ENCODE measurements at regions not wholly inside any gene's neighbourhood (a gene's known extent, or its start where the extent isn't known, plus 50 kb on each side); places are given as distances from the start of the nearest gene placed in this dataset.

DNA sequence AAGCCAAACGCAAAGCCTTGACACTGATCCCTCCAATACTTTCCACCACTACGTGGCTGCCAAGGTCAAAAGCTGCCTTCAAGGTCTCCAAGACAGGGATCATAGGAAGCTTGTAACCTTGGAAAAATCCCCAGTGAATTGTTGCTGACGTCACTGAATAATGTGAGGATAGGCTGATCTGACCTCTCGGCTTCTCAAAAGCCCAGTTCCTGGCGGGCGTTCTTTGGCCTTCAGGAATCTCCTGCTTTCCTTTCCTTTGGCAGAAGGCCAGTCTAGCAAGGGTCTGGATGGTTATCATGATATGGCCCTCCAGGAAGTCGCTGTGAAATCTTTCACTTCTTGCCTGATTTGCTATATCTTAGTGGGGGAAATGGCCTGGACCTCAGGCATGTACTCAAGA is 61.4 kb upstream of the TNFAIP3 start:
- 92% methylated on average over 7 of the region's 7 CpGs; no CpG with 5 or more reads in 1 of the 2 experiments for WGBS, 2 experiments (ENCODE audit: extremely low coverage in 1 of 2, insufficient coverage in 1 of 2, insufficient read length in 1 of 2, insufficient replicate concordance in 2 of 2, low coverage in 1 of 2, low lambda C conversion rate in 2 of 2, missing lambda C conversion rate in 1 of 2)
- H3K56ac ChIP-seq (replicated peaks; ENCODE audit: insufficient read length, low read depth, low read length) = no peak overlapping the region
- no peaks in the 10 kb centered on the region for H3K79me2 ChIP-seq (ENCODE audit: control insufficient read depth in 1 of 2, insufficient read depth in 2 of 2, low read length in 2 of 2)
- no peaks in the 10 kb centered on the region for H3K36me3 ChIP-seq (ENCODE audit: control insufficient read depth in 2 of 4, insufficient read depth in 4 of 4, low read length in 3 of 4)
- no peak overlapping the region for H3K18ac ChIP-seq (ENCODE audit: extremely low read depth, low read length)
- H3K4ac ChIP-seq (replicated peaks; ENCODE audit: insufficient read length, low read depth, low read length) = no peak overlapping the region
- no peak overlapping the region for H2BK20ac ChIP-seq (ENCODE audit: low read length)
- no peak overlapping the region for H2AK5ac ChIP-seq (ENCODE audit: low read depth, low read length)
- H3K27me3 ChIP-seq (replicated peaks in 1 of 4; ENCODE audit: control insufficient read depth in 3 of 4, extremely low read depth in 1 of 4, insufficient read depth in 3 of 4, low read length in 3 of 4) = no peaks in the 10 kb centered on the region
- no peaks in the 10 kb centered on the region for H3K23me2 ChIP-seq (ENCODE audit: low read depth, low read length)
- DNase-seq (ENCODE audit: low read depth in 1 of 2, low spot score in 2 of 2) (no peak), FAIRE-seq (no peak)
- no peaks in the 10 kb centered on the region for H4K20me1 ChIP-seq (replicated peaks in 1 of 2; ENCODE audit: control insufficient read depth in 1 of 2, insufficient read depth in 2 of 2, low read length in 2 of 2)
- ChIA-PET POLR2A (ENCODE audit: partially characterized antibody) (no interaction called here), CTCF (ENCODE audit: partially characterized antibody) (interaction anchor here (1.2 kb wide), 1 partner anchor 10 kb away, joined by 3 read pairs; no protein-coding TSS in a partner anchor)
- H2BK5ac ChIP-seq (ENCODE audit: low read depth, low read length) = no peak overlapping the region
- H3K9ac ChIP-seq (replicated peaks in 1 of 4; ENCODE audit: extremely low read depth in 1 of 4, low read depth in 3 of 4, low read length in 3 of 4) = no peak overlapping the region
- no peak overlapping the region for H3K27ac ChIP-seq (ENCODE audit: low read depth, low read length)
- no peak overlapping the region for H4K8ac ChIP-seq (ENCODE audit: extremely low read depth, insufficient read depth, low read length)
- H4K5ac ChIP-seq (ENCODE audit: insufficient read length, low read depth, low read length) = no peak overlapping the region
- H4K91ac ChIP-seq (replicated peaks; ENCODE audit: insufficient read length, low read length) = no peak overlapping the region
- H2BK15ac ChIP-seq (ENCODE audit: low read length) = no peak overlapping the region
- no peak overlapping the region for H3K23ac ChIP-seq (ENCODE audit: insufficient read length)
- no peak overlapping the region for H2BK12ac ChIP-seq (ENCODE audit: low read depth, low read length)
- no peak overlapping the region for H2BK120ac ChIP-seq (replicated peaks; ENCODE audit: low read depth, low read length)
- no peaks in the 10 kb centered on the region for H3K79me1 ChIP-seq (ENCODE audit: low read depth, low read length)
- H3K14ac ChIP-seq (ENCODE audit: insufficient read length) = no peak overlapping the region
- no peak overlapping the region for H2AFZ ChIP-seq (ENCODE audit: low read length)
- H3K4me2 ChIP-seq (ENCODE audit: insufficient read depth in 1 of 2, low read depth in 2 of 2, low read length in 2 of 2) = no peak overlapping the region
- no peak for TF ChIP-seq KDM5A (IDR thresholded peaks at IDR 0.05; ENCODE audit: low read length)
- TF ChIP-seq SIRT6 (IDR thresholded peaks at IDR 0.05; ENCODE audit: low read length) = no peak
- no peak for TF ChIP-seq KDM4A (IDR thresholded peaks at IDR 0.05; ENCODE audit: low read depth, low read length, severe bottlenecking)
- peaks cover 0 to 3% (median 0%) of the 10 kb centered on the region in 4 experiments; a peak in 2 of 7 replicates for H3K4me1 ChIP-seq (replicated peaks in 1 of 4; ENCODE audit: control insufficient read depth in 3 of 4, insufficient read depth in 4 of 4, low read length in 3 of 4)
- no peak overlapping the region for H3K4me3 ChIP-seq (ENCODE audit: extremely low read depth in 1 of 4, insufficient read depth in 2 of 4, low read depth in 3 of 4, low read length in 4 of 4)
- H3K9me3 ChIP-seq (ENCODE audit: insufficient read depth in 2 of 2, low read depth in 1 of 2, low read length in 1 of 2) = no peaks in the 10 kb centered on the region

All from H1 (cell line).